ENCODE measurements at regions not wholly inside any gene's neighbourhood (a gene's known extent, or its start where the extent isn't known, plus 50 kb on each side); places are given as distances from the start of the nearest gene placed in this dataset.

DNA sequence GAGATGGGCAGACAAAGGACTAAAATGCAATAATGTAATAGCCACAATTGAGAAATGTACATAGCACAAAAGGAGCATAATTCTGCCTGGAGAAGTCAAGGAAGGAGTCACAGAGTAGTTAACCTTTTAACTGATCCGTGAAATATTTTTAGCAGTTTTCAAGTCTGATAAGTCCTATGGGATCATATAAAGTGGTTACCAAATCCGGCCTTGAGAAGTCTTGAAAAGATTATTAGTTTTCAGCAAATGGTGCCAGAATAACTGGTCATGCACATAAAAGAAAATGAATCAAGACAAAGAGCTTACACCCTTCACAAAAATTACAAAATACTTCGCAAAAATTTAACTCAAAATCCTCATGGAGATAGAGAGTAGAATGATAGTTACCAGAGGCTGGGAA is 788.7 kb upstream of the AMOT start:
- no peak overlapping the region for H2AFZ ChIP-seq (ENCODE audit: low read length)
- no peaks in the 10 kb centered on the region for H3K36me3 ChIP-seq (ENCODE audit: insufficient read depth, low read length)
- H3K4me2 ChIP-seq (ENCODE audit: low read length) = no peak overlapping the region
- H3K4me1 ChIP-seq (ENCODE audit: insufficient read depth, low read length, poor library complexity, severe bottlenecking) = no peaks in the 10 kb centered on the region
- H3K27ac ChIP-seq (ENCODE audit: low read depth, low read length, poor library complexity, severe bottlenecking) = no peak overlapping the region
- no peaks in the 10 kb centered on the region for H3K9me2 ChIP-seq (ENCODE audit: insufficient read depth, low read length)
- no peaks in the 10 kb centered on the region for H4K20me1 ChIP-seq (ENCODE audit: insufficient read depth, low read length)
- no TSS peak for BruUV-seq (replicated peaks)
- no peaks in the 10 kb centered on the region for H3K79me2 ChIP-seq (ENCODE audit: insufficient read depth, low read depth, low read length)
- ChIA-PET POLR2A (no interaction called here), CTCF (ENCODE audit: unreplicated experiment) (no interaction called here)
- DNase-seq (ENCODE audit: low spot score) = no peak
- intact Hi-C loops (cut with micrococcal nuclease; ENCODE audit: unreplicated experiment) = no loop called here
- no peak overlapping the region for H3K4me3 ChIP-seq (ENCODE audit: low read depth, low read length, poor library complexity, severe bottlenecking)
- H3K9me3 ChIP-seq (ENCODE audit: low read length) = no peaks in the 10 kb centered on the region
- no peak for TF ChIP-seq EZH2phosphoT487 (IDR thresholded peaks at IDR 0.05; ENCODE audit: borderline replicate concordance, low read depth, low read length)
- TF ChIP-seq CTCF (conservative IDR thresholded peaks at IDR 0.05; ENCODE audit: low read length) = no peak

DNA sequence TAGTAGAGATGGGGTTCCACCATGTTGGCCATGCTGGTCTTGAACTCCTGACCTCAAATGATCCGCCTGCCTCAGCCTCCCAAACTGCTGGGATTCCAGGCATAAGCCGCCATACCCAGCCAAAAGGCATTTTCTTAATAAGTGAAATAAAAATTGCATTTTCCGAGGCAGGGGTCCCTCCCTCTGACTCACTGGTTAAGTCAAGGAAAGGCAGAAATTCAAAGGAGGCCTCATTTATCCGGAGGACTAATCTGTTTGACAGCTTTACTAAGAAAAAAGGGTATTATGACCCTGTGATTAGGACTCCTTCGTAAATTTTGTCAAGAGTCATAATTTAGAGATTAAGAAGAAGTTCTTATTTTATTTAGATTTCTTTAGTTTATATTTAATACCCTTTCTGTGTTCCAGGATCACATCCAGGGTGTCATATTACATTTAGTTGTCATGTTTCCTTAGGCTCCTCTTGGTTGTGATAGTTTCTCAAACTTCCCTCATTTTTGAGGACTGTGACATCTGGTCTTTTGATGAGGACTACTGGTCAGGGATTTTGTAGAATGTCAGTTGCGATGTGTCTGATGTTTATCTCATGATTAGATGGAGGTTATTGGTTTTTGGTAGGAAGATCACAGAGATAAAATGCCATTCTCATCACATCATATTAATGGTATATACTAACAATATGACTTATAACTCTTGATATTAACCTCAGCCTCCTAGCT is 753.7 kb upstream of the AMOT start:
- no TSS peak for BruUV-seq (replicated peaks)
- ChIA-PET POLR2A (no interaction called here), CTCF (ENCODE audit: unreplicated experiment) (no interaction called here)
- no peaks in the 10 kb centered on the region for H3K9me3 ChIP-seq (ENCODE audit: low read length)
- no peak for DNase-seq (ENCODE audit: low spot score)
- no peaks in the 10 kb centered on the region for H3K79me2 ChIP-seq (ENCODE audit: insufficient read depth, low read depth, low read length)
- H3K4me2 ChIP-seq (ENCODE audit: low read length) = no peak overlapping the region
- no peak overlapping the region for H3K27ac ChIP-seq (ENCODE audit: low read depth, low read length, poor library complexity, severe bottlenecking)
- intact Hi-C loops (cut with micrococcal nuclease; ENCODE audit: unreplicated experiment) = no loop called here
- no peak overlapping the region for H2AFZ ChIP-seq (ENCODE audit: low read length)
- H3K36me3 ChIP-seq (ENCODE audit: insufficient read depth, low read length) = no peaks in the 10 kb centered on the region
- no peaks in the 10 kb centered on the region for H4K20me1 ChIP-seq (ENCODE audit: insufficient read depth, low read length)
- H3K4me1 ChIP-seq (ENCODE audit: insufficient read depth, low read length, poor library complexity, severe bottlenecking) = no peaks in the 10 kb centered on the region
- TF ChIP-seq EZH2phosphoT487 (IDR thresholded peaks at IDR 0.05; ENCODE audit: borderline replicate concordance, low read depth, low read length) = no peak
- no peaks in the 10 kb centered on the region for H3K9me2 ChIP-seq (ENCODE audit: insufficient read depth, low read length)
- no peak overlapping the region for H3K4me3 ChIP-seq (ENCODE audit: low read depth, low read length, poor library complexity, severe bottlenecking)

DNA sequence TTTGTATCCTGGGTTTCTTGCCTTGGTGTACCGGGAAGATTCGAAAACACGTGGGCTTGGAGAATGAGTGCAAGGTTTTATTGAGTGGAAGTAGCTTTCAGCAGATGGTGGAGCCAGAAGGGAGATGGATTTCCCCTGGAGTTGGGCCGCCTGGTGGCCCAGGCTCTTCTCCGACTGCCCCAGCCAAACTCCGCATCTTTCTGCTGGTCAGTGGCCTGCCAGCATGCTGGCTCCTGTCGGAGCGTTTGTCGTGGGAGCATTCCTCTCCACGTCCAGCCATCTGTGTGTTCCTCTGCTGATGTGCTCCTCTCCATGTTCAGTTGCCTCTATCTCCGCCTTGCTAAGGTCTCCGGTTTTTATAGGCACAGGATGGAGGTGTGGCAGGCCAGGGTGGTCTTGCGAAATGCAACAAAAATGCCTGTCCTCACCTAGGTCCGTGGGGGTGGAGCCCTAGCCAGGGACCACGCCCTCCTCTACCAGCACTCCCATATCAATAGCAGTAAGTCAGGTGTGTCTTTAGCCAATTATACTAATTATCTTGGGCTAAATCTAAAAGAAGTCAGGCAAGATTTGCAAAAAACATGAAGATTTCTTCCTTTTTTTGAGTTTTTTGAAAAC is 745.8 kb upstream of the AMOT start:
- TF ChIP-seq EZH2phosphoT487 (IDR thresholded peaks at IDR 0.05; ENCODE audit: borderline replicate concordance, low read depth, low read length) = no peak
- TF ChIP-seq CTCF (conservative IDR thresholded peaks at IDR 0.05; ENCODE audit: low read length) = no peak
- Histone ChIP-seq H3K4me1 (ENCODE audit: insufficient read depth, low read length, poor library complexity, severe bottlenecking) (no peaks in the 10 kb centered on the region), H3K9me3 (ENCODE audit: low read length) (no peaks in the 10 kb centered on the region), H3K4me3 (ENCODE audit: low read depth, low read length, poor library complexity, severe bottlenecking) (no peak overlapping the region), H3K27ac (ENCODE audit: low read depth, low read length, poor library complexity, severe bottlenecking) (no peak overlapping the region), H3K4me2 (ENCODE audit: low read length) (no peak overlapping the region), H3K9me2 (ENCODE audit: insufficient read depth, low read length) (no peaks in the 10 kb centered on the region), H3K79me2 (ENCODE audit: insufficient read depth, low read depth, low read length) (no peaks in the 10 kb centered on the region), H3K36me3 (ENCODE audit: insufficient read depth, low read length) (no peaks in the 10 kb centered on the region), H2AFZ (ENCODE audit: low read length) (no peak overlapping the region), H4K20me1 (ENCODE audit: insufficient read depth, low read length) (no peaks in the 10 kb centered on the region)
- intact Hi-C loops (cut with micrococcal nuclease; ENCODE audit: unreplicated experiment) = no loop called here
- no peak for DNase-seq (ENCODE audit: low spot score)
- ChIA-PET CTCF (ENCODE audit: unreplicated experiment) (no interaction called here), POLR2A (no interaction called here)
- BruUV-seq (replicated peaks) = no TSS peak

All from OCI-LY7 (cell line).